HG02884 (cell line): ENCODE measurements at regions not wholly inside any gene's neighbourhood (a gene's known extent, or its start where the extent isn't known, plus 50 kb on each side); places are given as distances from the start of the nearest gene placed in this dataset.
"Not testable (repeated sequence)": the region's sequence is repeated elsewhere in the genome, so short reads cannot be mapped to it uniquely, and the experiment has no call there.

ENCODE experiments used
- ATAC-seq: cut with Tn5 transposase; IDR thresholded peaks from one replicate; pipeline ENCODE4 v1.9.1; 2021; ENCODE audit warnings: mild to moderate bottlenecking, moderate library complexity; ENCODE audit not compliant: unreplicated experiment

DNA sequence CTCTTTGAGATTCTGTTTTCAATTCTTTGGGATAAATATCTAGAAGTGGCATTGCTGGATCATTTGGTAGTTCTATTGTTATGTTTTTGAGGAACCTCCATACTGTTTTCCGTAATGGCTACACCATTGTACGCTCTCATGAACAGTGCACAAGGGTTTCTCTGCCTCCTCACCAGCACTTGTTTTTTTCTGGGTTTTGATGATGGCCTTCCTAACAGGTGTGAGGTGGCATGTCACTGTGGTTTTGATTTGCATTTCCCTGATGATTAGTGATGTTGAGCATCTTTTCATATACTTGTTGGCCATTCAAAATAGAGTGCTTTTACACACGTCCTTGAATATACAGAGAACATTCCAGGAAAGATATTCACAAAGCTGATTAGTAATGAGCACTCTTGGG, 86.8 kb upstream of the ADORA2B start:
- ATAC-seq = not testable (repeated sequence)

DNA sequence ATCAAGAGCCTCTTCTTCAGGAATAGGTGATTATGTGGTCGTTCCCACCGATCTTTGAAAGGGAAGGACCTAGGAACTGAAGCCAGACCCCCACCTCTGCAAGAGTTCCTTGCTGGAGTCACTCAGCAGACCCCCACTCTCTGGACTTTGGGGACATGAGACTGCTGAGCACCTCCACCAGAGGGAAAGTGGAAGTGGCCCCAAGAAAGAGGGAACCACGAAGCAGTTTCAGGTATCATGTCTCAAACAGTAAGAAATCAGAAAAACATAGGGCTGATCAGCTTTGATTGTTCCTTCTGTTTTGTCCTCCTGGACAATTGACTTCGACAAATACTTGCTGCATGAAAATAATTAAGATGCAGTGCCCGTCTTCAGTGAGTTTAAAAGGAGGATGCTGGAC, 84.2 kb upstream of the ADORA2B start:
- ATAC-seq = not testable (repeated sequence)

DNA sequence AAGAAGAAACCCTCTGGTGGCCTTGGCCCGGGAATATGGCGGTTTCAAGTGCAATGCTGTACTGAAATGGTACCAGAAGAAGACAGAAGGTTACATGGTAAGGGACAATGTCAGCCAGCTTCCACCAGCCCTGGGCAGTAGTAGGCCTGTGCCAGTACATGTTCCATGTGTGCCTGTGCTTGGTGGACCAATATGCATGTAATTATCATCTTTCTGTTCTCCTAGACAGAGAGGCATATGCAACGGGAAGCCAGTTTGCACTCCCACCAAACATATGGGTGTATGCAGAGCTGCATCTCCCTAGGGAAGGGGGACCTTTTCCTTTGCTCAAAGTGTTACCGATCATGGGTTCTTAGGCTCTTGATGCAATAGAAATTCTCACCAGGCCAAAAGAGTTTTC, 80.9 kb upstream of the ADORA2B start:
- not testable (repeated sequence) for ATAC-seq

DNA sequence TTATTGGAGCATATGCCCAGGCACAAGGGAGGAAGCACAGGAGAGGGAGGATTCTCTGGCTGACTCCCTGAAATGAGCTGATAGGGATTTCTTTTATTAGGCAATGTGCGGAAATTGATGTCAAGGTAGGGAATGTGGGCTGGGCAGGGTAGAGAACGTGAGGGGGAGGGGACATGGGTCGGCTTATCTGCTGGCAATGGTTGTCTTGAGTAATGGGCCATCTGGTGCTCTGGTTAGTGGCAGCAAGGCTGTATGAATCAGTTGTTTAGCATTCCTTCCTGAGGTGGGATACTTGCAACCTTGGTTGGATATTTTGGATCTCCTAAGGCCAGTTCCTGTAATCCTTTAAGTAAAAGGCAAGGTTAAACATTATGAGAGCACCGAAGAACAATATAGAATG, 80.5 kb upstream of the ADORA2B start:
- ATAC-seq = not testable (repeated sequence)

DNA sequence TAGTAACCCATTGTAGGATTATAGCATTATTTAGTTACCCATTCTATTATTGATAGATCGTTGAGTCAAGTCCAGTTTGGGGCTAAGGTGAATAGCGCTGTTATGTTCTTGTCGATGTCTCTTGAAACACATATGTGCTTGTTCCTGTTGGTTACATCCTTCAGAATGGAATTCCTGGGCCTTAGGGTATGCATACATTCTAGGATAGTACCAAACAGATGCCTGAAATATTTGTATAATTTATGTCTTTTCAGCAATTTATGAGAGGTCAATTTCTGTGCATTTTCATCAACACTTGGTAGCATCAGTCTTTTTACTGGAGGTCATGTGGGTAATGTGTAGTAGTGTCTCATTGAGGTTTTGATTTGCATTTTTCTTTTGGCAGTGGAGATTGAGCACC, 78.9 kb upstream of the ADORA2B start:
- ATAC-seq = not testable (repeated sequence)

DNA sequence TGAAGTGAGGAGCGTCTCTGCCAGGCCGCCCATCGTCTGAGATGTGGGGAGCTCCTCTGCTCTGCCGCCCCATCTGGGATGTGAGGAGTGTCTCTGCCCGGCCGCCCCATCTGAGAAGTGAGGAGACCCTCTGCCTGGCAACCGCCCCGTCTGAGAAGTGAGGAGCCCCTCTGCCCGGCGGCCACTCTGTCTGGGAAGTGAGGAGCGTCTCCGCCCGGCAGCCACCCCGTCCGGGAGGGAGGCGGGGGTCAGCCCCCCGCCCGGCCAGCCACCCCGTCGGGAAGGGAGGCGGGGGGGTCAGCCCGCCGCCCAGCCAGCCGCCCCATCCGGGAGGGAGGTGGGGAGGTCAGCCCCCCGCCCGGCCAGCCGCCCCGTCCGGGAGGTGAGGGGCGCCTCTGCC, 77.6 kb upstream of the ADORA2B start:
- ATAC-seq = not testable (repeated sequence)

- ATAC-seq = not testable (repeated sequence)
Measured at GRCh38 chr17:15869868-15870267, 75.1 kb upstream of the ADORA2B start.

- ATAC-seq = not testable (repeated sequence)
Measured at GRCh38 chr17:15872677-15873076, 72.3 kb upstream of the ADORA2B start.

DNA sequence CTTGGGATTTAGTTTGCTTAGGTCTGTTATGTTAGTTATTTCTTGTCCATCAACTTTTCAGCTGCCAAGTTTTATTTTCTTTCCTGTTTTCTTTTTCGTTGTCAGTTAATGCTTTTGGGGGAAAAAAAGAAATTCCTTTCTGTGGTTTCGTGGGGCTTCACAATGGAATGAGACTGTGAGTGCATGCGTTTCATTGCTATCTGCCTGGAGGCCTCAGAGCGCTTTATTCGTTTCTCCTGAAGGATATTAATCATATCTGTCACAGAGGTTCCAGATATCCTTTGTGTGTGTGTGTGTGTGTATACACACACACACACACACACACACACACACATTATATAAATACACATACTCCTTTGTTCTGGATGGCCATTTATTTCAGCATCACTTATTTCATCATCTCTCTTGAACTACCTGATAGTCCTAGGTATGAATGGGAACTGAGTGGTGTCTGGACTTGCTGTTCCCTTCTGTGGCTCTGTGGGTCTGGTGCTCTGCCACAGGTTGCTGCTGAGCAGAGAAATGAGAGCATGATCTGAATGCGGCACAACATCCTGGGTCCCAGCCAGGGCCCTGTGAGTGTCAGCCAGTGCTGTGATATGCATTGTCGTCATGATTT, 66.9 kb upstream of the ADORA2B start:
- ATAC-seq = not testable (repeated sequence)

GRCh38 chr17:15882058-15882720, 62.7 kb upstream of the ADORA2B start:
- no peak for ATAC-seq

GRCh38 chr17:15882777-15883176, 62.2 kb upstream of the ADORA2B start:
- no peak for ATAC-seq

GRCh38 chr17:15883617-15884111, 61.3 kb upstream of the ADORA2B start:
- ATAC-seq = no peak

DNA sequence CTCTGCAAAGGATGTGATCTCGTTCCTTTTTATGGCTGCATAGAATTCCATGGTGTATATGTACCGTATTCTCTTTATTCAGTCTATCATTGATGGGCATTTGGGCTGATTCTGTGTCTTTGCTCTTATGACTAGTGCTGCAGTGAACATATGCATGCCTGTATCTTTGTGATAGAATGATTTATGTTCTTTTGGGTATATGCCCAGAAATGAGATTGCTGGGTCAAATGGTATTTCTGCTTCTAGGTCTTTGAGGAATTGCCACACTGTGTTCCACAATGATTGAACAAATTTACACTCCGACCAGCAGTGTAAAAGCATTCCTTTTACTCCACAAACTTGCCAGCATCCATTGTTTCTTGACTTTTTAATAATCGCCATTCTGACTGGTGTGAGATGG, 60.2 kb upstream of the ADORA2B start:
- ATAC-seq = no peak

DNA sequence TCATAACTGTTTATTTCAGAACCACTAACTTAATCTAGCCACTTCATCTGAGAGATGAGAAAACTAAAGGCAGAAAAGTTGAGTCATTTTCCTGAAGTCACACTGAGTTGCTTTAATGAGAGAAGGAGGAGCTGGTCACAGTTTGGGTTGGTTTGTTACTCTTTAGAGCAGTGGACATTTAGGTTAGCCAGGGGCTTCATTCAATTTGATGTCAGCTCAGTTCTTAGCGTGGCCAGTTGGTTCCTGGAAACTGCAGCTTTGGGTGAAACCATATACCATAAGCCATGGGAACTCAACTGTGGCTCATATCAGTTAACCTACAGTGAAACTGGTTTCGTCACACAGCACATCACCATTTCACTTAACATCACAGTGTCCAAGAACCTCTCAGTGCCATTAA, 59.2 kb upstream of the ADORA2B start:
- ATAC-seq = no peak

DNA sequence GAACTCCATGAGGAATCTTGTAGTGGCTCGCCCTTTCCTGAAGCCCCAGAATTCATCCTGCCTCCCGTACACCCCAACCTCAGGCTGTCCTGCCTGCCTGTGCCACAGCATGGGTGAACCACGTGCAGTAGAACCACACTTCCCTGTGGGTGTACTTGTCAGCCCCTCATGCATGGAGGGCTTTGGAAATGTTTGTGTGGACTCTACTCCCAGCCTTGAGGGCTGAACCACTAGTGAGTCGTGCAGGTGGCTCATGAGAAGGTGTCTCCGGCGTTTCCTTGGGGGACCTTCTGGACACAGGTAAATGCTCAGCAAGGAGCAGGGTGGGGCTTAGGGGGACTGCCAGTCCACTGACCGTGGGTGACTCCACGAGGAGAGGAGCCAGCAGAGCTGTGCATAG, 58.7 kb upstream of the ADORA2B start:
- no peak for ATAC-seq

DNA sequence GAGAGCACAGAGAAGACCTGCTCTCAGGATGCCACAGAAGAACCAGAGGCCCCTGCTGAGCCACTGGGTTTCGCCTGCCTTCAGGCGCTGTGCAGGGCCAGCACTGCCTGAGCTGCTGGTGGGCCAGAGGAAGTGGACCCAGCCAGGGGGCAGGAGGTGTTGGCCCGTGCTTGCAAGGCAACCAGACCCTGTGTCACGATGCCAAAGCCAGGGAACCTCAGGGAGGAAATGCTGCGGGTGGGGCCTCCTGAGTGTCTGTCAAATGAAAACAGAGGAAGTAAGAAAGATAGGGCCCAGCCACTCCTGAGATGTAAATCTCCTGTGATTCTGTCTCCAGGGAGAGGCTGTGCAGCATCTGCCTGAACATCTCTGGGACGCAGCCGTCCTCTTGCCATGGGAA, 58.1 kb upstream of the ADORA2B start:
- ATAC-seq = no peak

GRCh38 chr17:15888436-15888835, 56.5 kb upstream of the ADORA2B start:
- ATAC-seq = no peak

DNA sequence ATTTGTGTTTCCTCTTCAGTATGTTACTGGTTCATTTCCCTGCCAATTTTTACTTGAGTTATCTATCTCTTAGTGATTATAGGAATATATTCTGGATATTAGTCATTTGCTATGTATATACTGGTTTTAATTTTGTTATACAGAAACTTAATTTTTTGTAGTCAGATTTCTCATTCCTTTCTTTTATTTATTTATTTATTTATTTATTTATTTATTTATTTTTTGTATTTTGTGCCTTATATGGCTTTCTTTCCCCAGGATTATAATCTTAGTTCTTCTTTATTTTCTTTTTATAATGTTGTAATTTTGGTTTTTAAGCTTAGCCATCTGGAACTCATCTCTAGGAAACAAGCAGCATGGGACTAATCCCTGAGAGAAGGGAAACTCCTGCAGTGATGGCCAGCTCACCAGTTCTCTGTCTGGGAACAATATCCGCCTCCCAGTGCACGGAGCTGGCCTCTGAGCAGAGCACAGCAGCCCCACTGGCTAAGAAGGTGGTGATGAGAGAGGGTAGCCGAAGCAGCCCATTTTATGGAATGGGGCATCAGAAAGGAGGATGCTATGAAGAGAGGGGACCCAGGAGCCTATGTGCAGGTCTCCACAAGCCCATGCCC, 54.5 kb upstream of the ADORA2B start:
- ATAC-seq = no peak

DNA sequence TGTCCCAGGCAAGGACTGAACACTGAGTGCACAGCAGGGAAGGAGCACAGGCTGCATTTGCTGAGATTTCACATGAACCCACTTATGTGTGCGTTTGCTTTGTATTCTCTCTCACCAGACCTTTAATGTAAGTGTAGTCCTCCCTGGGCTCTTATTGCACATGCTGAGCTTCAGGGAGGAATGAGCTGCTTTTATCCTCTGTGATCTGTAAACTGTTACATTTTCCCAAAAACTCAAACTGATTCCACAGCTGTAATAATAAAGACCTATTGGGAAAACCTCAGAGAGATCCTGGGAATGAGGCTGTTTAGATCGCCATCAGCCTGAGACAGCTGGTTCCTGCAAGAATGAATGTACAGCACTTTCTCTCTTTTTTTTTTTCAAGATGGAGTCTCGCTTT, 53.6 kb upstream of the ADORA2B start:
- no peak for ATAC-seq

- no peak for ATAC-seq
Measured at GRCh38 chr17:15892244-15892643, 52.7 kb upstream of the ADORA2B start.

DNA sequence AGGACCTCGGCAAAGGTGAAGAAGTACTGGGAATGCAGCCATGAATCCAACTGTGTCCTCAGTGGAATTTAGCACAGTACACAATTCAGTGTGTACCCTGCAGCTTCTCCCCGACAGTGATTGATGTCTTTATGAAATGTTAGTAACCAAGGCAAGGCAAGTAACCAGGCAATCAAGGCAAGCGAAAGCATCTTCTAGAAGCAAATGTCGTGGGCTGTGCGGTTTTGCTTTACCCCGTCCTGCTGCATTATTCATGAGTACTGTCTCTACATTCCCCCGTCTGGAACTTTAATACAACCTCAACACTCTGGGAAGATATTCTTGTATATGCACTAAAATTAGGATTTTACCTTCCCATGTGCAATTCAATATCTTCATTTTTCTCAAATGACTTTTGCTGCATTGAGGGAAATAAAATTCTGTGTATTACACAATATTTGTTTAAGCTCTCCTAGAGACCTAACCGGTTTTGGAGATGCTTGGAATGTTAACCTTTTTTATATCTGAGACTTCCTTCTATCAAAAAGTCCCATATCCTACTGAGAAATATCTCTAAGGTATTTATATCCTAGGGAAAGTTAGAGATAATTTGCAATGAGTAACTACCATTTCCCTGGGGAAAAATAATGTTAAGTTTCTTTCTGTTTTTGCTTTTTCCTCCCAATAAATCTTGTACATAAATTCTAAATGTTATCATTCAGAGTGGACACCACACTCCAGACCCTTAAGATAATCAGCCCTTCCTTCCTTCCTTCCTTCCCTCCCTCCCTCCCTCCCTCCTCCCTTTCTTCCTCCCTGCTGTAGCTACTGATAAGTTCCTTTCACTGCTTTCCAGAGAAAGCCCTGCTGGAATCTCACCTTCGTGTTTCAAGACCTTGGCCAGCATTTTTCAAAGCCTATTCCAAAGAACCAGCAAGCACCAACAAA, 51.9 kb upstream of the ADORA2B start:
- ATAC-seq = no peak
